ENCODE measurements at regions not wholly inside any gene's neighbourhood (a gene's known extent, or its start where the extent isn't known, plus 50 kb on each side); places are given as distances from the start of the nearest gene placed in this dataset.
"Not testable (repeated sequence)": the region's sequence is repeated elsewhere in the genome, so short reads cannot be mapped to it uniquely, and the experiment has no call there.

DNA sequence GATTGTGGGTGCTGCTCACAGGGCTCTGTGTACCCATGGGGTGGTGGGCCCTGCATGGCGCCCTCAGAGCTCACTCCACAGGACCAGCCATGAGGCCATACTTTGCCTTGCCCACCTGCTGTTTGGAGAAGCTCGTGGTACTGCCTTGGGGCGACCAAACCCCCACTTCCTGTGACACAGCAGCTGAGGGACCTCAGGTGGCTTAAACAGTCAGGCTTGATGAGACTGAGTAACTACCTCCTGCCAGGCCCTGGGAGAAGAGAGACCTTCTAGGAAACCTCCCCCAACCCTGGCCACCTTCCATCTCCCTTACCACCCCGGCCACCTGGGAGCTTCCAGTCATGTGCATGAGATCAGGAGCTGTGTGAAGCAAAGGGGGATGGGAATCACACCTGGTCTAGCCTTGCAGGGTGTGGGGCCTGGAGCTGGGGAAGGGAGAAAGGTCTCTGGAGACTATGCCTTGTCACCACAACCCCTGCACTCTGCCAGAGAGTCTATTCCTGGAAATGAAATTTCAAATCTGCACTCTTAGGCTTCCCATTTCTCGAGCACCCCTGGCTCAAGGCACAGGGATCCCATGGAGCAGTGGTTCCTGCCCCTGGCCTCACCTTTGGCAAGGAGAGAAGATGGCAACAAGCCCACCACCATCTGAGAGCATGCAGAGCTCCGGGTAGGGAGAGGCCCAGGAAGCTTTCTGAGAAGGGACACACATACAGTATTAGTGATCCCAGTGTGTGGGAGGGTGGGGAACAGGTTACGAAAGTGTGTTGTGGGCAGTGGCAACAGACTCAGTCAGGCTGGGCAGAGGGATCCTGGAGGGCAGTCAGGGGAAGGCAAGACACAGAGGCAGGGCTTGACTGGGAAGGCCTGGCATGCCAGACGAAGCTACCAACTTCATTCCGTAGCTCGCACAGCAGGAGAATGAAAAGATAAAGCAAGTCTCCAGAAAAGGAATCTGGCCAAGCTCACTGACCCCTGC lies 125.0 kb downstream of the URI1 start:
- Histone ChIP-seq H2AFZ (ENCODE audit: low read length) (no peak overlapping the region), H3K36me3 (replicated peaks; ENCODE audit: insufficient read depth, low read length) (no peaks in the 10 kb centered on the region), H3K27me3 (replicated peaks; ENCODE audit: insufficient read depth, low read length) (peaks cover 53% of the 10 kb centered on the region), H3K4me3 (ENCODE audit: low read length) (no peak overlapping the region), H3K9ac (ENCODE audit: low read length) (no peak overlapping the region), H3K27ac (ENCODE audit: low read length) (no peak overlapping the region), H4K20me1 (ENCODE audit: insufficient read depth, low read length) (no peaks in the 10 kb centered on the region), H3K4me1 (ENCODE audit: low read length) (no peaks in the 10 kb centered on the region), H3K4me2 (ENCODE audit: low read depth, low read length) (no peak overlapping the region), H3K9me2 (replicated peaks; ENCODE audit: insufficient read depth, low read length) (no peaks in the 10 kb centered on the region), H3K9me3 (replicated peaks; ENCODE audit: insufficient read depth, low read length) (no peaks in the 10 kb centered on the region), H3K79me2 (ENCODE audit: low read length) (no peaks in the 10 kb centered on the region), H3F3A (ENCODE audit: insufficient read depth, low read length) (no peaks in the 10 kb centered on the region)
- no peak for DNase-seq
- TF ChIP-seq EZH2phosphoT487 (IDR thresholded peaks at IDR 0.05; ENCODE audit: low read length) (no peak), EZH2 (optimal IDR thresholded peaks at IDR 0.05; ENCODE audit: low read depth, low read length) (no peak)
- TF ChIP-seq, protein P1, sequence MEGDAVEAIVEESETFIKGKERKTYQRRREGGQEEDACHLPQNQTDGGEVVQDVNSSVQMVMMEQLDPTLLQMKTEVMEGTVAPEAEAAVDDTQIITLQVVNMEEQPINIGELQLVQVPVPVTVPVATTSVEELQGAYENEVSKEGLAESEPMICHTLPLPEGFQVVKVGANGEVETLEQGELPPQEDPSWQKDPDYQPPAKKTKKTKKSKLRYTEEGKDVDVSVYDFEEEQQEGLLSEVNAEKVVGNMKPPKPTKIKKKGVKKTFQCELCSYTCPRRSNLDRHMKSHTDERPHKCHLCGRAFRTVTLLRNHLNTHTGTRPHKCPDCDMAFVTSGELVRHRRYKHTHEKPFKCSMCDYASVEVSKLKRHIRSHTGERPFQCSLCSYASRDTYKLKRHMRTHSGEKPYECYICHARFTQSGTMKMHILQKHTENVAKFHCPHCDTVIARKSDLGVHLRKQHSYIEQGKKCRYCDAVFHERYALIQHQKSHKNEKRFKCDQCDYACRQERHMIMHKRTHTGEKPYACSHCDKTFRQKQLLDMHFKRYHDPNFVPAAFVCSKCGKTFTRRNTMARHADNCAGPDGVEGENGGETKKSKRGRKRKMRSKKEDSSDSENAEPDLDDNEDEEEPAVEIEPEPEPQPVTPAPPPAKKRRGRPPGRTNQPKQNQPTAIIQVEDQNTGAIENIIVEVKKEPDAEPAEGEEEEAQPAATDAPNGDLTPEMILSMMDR (IDR thresholded peaks at IDR 0.05; ENCODE audit: low read length) = no peak

DNA sequence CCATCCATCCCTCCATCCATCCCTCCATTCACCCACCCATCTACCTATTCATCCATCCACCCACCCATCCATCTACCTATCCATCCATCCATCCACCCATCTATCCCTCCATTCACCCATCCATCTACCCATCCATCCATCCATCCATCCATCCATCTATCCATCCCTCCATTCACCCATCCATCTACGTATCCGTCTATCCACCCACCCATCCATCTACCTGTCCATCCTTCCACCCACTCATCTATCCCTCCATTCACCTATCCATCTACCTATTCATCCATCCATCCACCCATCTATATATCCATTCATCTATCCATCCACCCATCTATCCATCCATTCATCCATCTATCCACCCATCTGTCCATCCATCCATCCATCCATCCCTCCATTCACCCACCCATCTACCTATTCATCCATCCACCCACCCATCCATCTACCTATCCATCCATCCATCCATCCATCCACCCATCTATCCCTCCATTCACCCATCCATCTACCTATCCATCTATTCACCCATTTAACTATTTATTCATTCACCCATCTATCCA lies 126.0 kb downstream of the URI1 start:
- not testable (repeated sequence) for H3K27ac ChIP-seq (ENCODE audit: low read length); H2AFZ ChIP-seq (ENCODE audit: low read length); H3K4me1 ChIP-seq (ENCODE audit: low read length); H3K36me3 ChIP-seq (replicated peaks; ENCODE audit: insufficient read depth, low read length); H4K20me1 ChIP-seq (ENCODE audit: insufficient read depth, low read length); H3F3A ChIP-seq (ENCODE audit: insufficient read depth, low read length); H3K9me3 ChIP-seq (replicated peaks; ENCODE audit: insufficient read depth, low read length); H3K9ac ChIP-seq (ENCODE audit: low read length); H3K4me2 ChIP-seq (ENCODE audit: low read depth, low read length); H3K4me3 ChIP-seq (ENCODE audit: low read length); H3K9me2 ChIP-seq (replicated peaks; ENCODE audit: insufficient read depth, low read length); H3K79me2 ChIP-seq (ENCODE audit: low read length); DNase-seq
- H3K27me3 ChIP-seq (replicated peaks; ENCODE audit: insufficient read depth, low read length) = peaks cover 52% of the 10 kb centered on the region

DNA sequence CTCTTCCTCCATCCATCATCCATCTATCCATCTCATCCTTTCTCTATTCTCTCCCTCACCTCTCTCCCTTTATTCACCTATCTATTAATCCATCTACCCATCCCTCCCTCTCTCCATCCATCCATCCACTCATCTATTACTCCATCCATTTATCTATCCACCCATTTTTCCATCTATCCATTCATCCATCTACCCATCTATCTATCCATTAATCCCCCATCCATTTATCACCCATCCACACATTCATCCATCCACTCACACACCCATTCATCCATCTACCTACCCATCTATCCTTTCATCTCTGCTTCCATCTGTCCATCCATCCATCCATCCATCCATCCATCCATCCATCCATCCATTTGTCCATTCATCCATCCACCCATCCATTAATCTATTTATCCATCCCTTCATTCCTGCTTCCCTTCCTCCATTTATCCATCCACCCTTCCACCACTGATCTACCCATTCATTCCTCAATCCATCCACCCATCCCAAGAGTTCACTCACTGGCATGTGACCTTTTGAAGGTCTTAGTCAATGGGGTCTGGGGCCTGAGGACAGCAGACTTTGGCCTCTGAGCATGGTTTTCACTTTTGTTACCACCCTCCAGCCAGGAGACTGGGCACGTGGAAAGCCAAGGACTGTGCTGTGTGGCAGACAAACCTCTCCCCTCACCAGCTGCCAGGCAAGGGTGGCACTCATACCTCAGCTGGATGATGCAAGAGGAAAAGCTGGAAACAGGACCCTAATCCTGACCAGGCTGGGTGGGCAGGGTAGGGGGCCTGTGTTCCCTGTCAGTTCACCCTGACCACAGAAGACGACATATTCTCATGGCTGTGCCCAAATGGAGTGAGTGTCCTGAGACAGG lies 126.7 kb downstream of the URI1 start:
- no peak overlapping the region for H3K4me3 ChIP-seq (ENCODE audit: low read length)
- H3F3A ChIP-seq (ENCODE audit: insufficient read depth, low read length) = no peaks in the 10 kb centered on the region
- no peak for DNase-seq
- no peaks in the 10 kb centered on the region for H3K4me1 ChIP-seq (ENCODE audit: low read length)
- H3K9me2 ChIP-seq (replicated peaks; ENCODE audit: insufficient read depth, low read length) = no peaks in the 10 kb centered on the region
- no peaks in the 10 kb centered on the region for H3K9me3 ChIP-seq (replicated peaks; ENCODE audit: insufficient read depth, low read length)
- TF ChIP-seq EZH2phosphoT487 (IDR thresholded peaks at IDR 0.05; ENCODE audit: low read length) = no peak
- TF ChIP-seq, protein P1 (IDR thresholded peaks at IDR 0.05; ENCODE audit: low read length) = no peak
- no peak for TF ChIP-seq EZH2 (optimal IDR thresholded peaks at IDR 0.05; ENCODE audit: low read depth, low read length)
- no peaks in the 10 kb centered on the region for H4K20me1 ChIP-seq (ENCODE audit: insufficient read depth, low read length)
- H3K9ac ChIP-seq (ENCODE audit: low read length) = no peak overlapping the region
- H3K27ac ChIP-seq (ENCODE audit: low read length) = no peak overlapping the region
- H3K27me3 ChIP-seq (replicated peaks; ENCODE audit: insufficient read depth, low read length) = peaks cover 58% of the 10 kb centered on the region
- no peak overlapping the region for H3K4me2 ChIP-seq (ENCODE audit: low read depth, low read length)
- H2AFZ ChIP-seq (ENCODE audit: low read length) = no peak overlapping the region
- no peaks in the 10 kb centered on the region for H3K36me3 ChIP-seq (replicated peaks; ENCODE audit: insufficient read depth, low read length)
- H3K79me2 ChIP-seq (ENCODE audit: low read length) = no peaks in the 10 kb centered on the region

Measured in MM.1S (cell line).